Inflammatory macrophage treated with lipopolysaccharide for 1 hour (primary cell): ENCODE measurements at regions not wholly inside any gene's neighbourhood (a gene's known extent, or its start where the extent isn't known, plus 50 kb on each side); places are given as distances from the start of the nearest gene placed in this dataset.
"Not testable (repeated sequence)": the region's sequence is repeated elsewhere in the genome, so short reads cannot be mapped to it uniquely, and the experiment has no call there.

Experiments
- DNase-seq, 2 donors: peaks; one replicate each; pipeline ENCODE4 v3.0.0-alpha.2; 2020 to 2022

GRCh38 chr2:53200072-53200471 lies 567.5 kb upstream of the CHAC2 start:
- no peak for DNase-seq

- DNase-seq: no peak
These were observed 578.6 kb upstream of the CHAC2 start for GRCh38 chr2:53188851-53189510.

- no peak for DNase-seq
These were observed 584.0 kb upstream of the CHAC2 start for GRCh38 chr2:53183581-53183980.

GRCh38 chr2:53182601-53183000 lies 585.0 kb upstream of the CHAC2 start:
- no peak for DNase-seq

- no peak for DNase-seq
These were observed 585.8 kb upstream of the CHAC2 start for GRCh38 chr2:53181759-53182158.

- no peak for DNase-seq
These were observed 590.3 kb upstream of the CHAC2 start for GRCh38 chr2:53177327-53177726.

GRCh38 chr2:53174539-53174938 lies 593.1 kb upstream of the CHAC2 start:
- no peak for DNase-seq

- no peak for DNase-seq
These were observed 593.7 kb upstream of the CHAC2 start for GRCh38 chr2:53173698-53174455.

- DNase-seq: no peak
These were observed 594.5 kb upstream of the CHAC2 start for GRCh38 chr2:53173091-53173490.

- no peak for DNase-seq
These were observed 597.1 kb upstream of the CHAC2 start for GRCh38 chr2:53170466-53170865.

- no peak for DNase-seq
These were observed 600.4 kb upstream of the CHAC2 start for GRCh38 chr2:53167227-53167626.

- no peak for DNase-seq
These were observed 617.5 kb upstream of the CHAC2 start for GRCh38 chr2:53150146-53150545.

GRCh38 chr2:53148221-53148620 lies 619.4 kb upstream of the CHAC2 start:
- DNase-seq: no peak

GRCh38 chr2:53131416-53131815 lies 636.2 kb upstream of the CHAC2 start:
- no peak for DNase-seq

GRCh38 chr2:53130441-53130943 lies 637.1 kb upstream of the CHAC2 start:
- DNase-seq: no peak

GRCh38 chr2:53129851-53130250 lies 637.8 kb upstream of the CHAC2 start:
- DNase-seq: no peak

GRCh38 chr2:53127061-53127650 lies 640.4 kb upstream of the CHAC2 start:
- DNase-seq: no peak

- DNase-seq: no peak
These were observed 652.6 kb upstream of the CHAC2 start for GRCh38 chr2:53114991-53115390.

- no peak for DNase-seq
These were observed 653.0 kb upstream of the CHAC2 start for GRCh38 chr2:53114582-53114981.

- DNase-seq: not testable (repeated sequence)
These were observed 655.2 kb upstream of the CHAC2 start for GRCh38 chr2:53112408-53112807.

- no peak for DNase-seq
These were observed 656.2 kb upstream of the CHAC2 start for GRCh38 chr2:53111406-53111805.

GRCh38 chr2:53111004-53111403 lies 656.6 kb upstream of the CHAC2 start:
- no peak for DNase-seq

- no peak for DNase-seq
These were observed 659.4 kb upstream of the CHAC2 start for GRCh38 chr2:53108246-53108645.

- no peak for DNase-seq
These were observed 663.3 kb upstream of the CHAC2 start for GRCh38 chr2:53104263-53104662.
